ENCODE measurements at regions not wholly inside any gene's neighbourhood (a gene's known extent, or its start where the extent isn't known, plus 50 kb on each side); places are given as distances from the start of the nearest gene placed in this dataset.

GRCh38 chr2:18125303-18125702 is 246.8 kb downstream of the KCNS3 start:
- TF ChIP-seq CTCF (IDR thresholded peaks at IDR 0.05; ENCODE audit: low read depth, low read length, missing input control) = no peak
- TF ChIP-seq TAF1 (conservative IDR thresholded peaks at IDR 0.05) = no peak
- no peak for TF ChIP-seq HNF4A (conservative IDR thresholded peaks at IDR 0.05)
- TF ChIP-seq RAD21 (IDR thresholded peaks at IDR 0.05) = no peak
- TF ChIP-seq JUND (IDR thresholded peaks at IDR 0.05) = no peak
- no peak for TF ChIP-seq SP1 (IDR thresholded peaks at IDR 0.05)
- TF ChIP-seq EGR1 (IDR thresholded peaks at IDR 0.05; ENCODE audit: low read depth in 2 of 2) = no peak
- TF ChIP-seq, protein P1, sequence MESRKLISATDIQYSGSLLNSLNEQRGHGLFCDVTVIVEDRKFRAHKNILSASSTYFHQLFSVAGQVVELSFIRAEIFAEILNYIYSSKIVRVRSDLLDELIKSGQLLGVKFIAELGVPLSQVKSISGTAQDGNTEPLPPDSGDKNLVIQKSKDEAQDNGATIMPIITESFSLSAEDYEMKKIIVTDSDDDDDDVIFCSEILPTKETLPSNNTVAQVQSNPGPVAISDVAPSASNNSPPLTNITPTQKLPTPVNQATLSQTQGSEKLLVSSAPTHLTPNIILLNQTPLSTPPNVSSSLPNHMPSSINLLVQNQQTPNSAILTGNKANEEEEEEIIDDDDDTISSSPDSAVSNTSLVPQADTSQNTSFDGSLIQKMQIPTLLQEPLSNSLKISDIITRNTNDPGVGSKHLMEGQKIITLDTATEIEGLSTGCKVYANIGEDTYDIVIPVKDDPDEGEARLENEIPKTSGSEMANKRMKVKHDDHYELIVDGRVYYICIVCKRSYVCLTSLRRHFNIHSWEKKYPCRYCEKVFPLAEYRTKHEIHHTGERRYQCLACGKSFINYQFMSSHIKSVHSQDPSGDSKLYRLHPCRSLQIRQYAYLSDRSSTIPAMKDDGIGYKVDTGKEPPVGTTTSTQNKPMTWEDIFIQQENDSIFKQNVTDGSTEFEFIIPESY (IDR thresholded peaks at IDR 0.05) = no peak
- no peak for TF ChIP-seq REST (IDR thresholded peaks at IDR 0.05)
- no peak for TF ChIP-seq NR2F2 (IDR thresholded peaks at IDR 0.05)
- no peak for TF ChIP-seq YY1 (IDR thresholded peaks at IDR 0.05)

Data from liver (tissue), 3 donors.